Endodermal cell (in vitro differentiated cells): ENCODE measurements at regions not wholly inside any gene's neighbourhood (a gene's known extent, or its start where the extent isn't known, plus 50 kb on each side); places are given as distances from the start of the nearest gene placed in this dataset.

Experiments
- DNase-seq: peaks from one replicate; pipeline ENCODE4 v3.0.0-alpha.2; 2017
- H3K27ac ChIP-seq: 2 replicates; pipeline ENCODE4 v1.5.1; 2013; ENCODE audit warnings: mild to moderate bottlenecking, low read depth, low read length, moderate library complexity
- H3K27me3 ChIP-seq: 2 replicates; pipeline ENCODE4 v1.6.1; 2013; ENCODE audit warnings: mild to moderate bottlenecking, low read length, moderate library complexity; ENCODE audit not compliant: insufficient read depth, control insufficient read depth, poor library complexity, severe bottlenecking
- H3K36me3 ChIP-seq: 2 replicates; pipeline ENCODE4 v1.7.0; 2013; ENCODE audit warnings: mild to moderate bottlenecking, low read length, moderate library complexity; ENCODE audit not compliant: control insufficient read depth, insufficient read depth
- H3K4me1 ChIP-seq: one replicate; pipeline ENCODE4 v1.7.0; 2013; ENCODE audit warnings: low read length; ENCODE audit not compliant: control insufficient read depth, insufficient read depth
- H3K4me3 ChIP-seq: 2 replicates; pipeline ENCODE4 v1.5.1; 2013; ENCODE audit warnings: mild to moderate bottlenecking, low read length, moderate library complexity
- H3K9ac ChIP-seq: 2 replicates; pipeline ENCODE4 v1.6.1; 2013; ENCODE audit warnings: mild to moderate bottlenecking, low read length, moderate library complexity; ENCODE audit not compliant: poor library complexity, severe bottlenecking; ENCODE audit errors: extremely low read depth
- H3K9me3 ChIP-seq: 2 replicates; pipeline ENCODE4 v1.6.1; 2013; ENCODE audit warnings: mild to moderate bottlenecking, low read length, moderate library complexity; ENCODE audit not compliant: control insufficient read depth
- H3K27ac Mint-ChIP-seq: 2 replicates; pipeline ENCODE4 v1.8.0; 2020; ENCODE audit warnings: mixed read lengths
- H3K27me3 Mint-ChIP-seq: 2 replicates; pipeline ENCODE4 v1.8.0; 2021; ENCODE audit warnings: mild to moderate bottlenecking, mixed read lengths; ENCODE audit not compliant: insufficient read depth
- H3K36me3 Mint-ChIP-seq: 2 replicates; pipeline ENCODE4 v1.8.0; 2020; ENCODE audit warnings: low read depth, mixed read lengths
- H3K4me1 Mint-ChIP-seq: 2 replicates; pipeline ENCODE4 v1.8.0; 2020; ENCODE audit warnings: mixed read lengths
- H3K4me3 Mint-ChIP-seq: 2 replicates; pipeline ENCODE4 v1.8.0; 2020; ENCODE audit warnings: mild to moderate bottlenecking, moderate library complexity, mixed read lengths
- H3K9me3 Mint-ChIP-seq: 2 replicates; pipeline ENCODE4 v1.8.0; 2020; ENCODE audit warnings: mild to moderate bottlenecking, mixed read lengths
- CTCF ChIP-seq: fragments of 200-600 bp; sonication (generic); conservative IDR thresholded peaks from 2 replicates; pipeline ENCODE4 v1.5.0; 2021; ENCODE audit warnings: antibody characterized with exemption, mild to moderate bottlenecking
- WGBS, 2 experiments: methylation state at CpG; one replicate each; pipeline versions ENCODE4 v1.1.5 to v1.1.7; 2013; ENCODE audit warnings: missing lambda C conversion rate in 2 of 2, mixed read lengths in 1 of 2; ENCODE audit not compliant: insufficient coverage in 1 of 2, insufficient read length in 1 of 2; 5-methylcytosine and 5-hydroxymethylcytosine counted together

- Mint-ChIP-seq H3K36me3 (no peaks in the 10 kb centered on the region), H3K4me3 (no peak overlapping the region), H3K27ac (no peak overlapping the region), H3K9me3 (peaks cover 4% of the 10 kb centered on the region), H3K27me3 (no peaks in the 10 kb centered on the region), H3K4me1 (no peaks in the 10 kb centered on the region)
- Histone ChIP-seq H3K4me1 (no peaks in the 10 kb centered on the region), H3K9ac (no peak overlapping the region), H3K9me3 (peaks cover 9% of the 10 kb centered on the region), H3K27ac (no peak overlapping the region), H3K36me3 (no peaks in the 10 kb centered on the region), H3K4me3 (no peak overlapping the region), H3K27me3 (no peaks in the 10 kb centered on the region)
- DNase-seq = no peak
- TF ChIP-seq CTCF = no peak
These were observed 931.6 kb downstream of the RAPGEF2 start for GRCh38 chr4:160034501-160034900.

GRCh38 chr4:160038615-160039014, 935.7 kb downstream of the RAPGEF2 start:
- H3K27me3 Mint-ChIP-seq = no peaks in the 10 kb centered on the region

GRCh38 chr4:160044693-160045092, 941.8 kb downstream of the RAPGEF2 start:
- Mint-ChIP-seq H3K27ac (no peak overlapping the region), H3K27me3 (no peaks in the 10 kb centered on the region), H3K4me1 (no peaks in the 10 kb centered on the region), H3K4me3 (no peak overlapping the region), H3K36me3 (no peaks in the 10 kb centered on the region), H3K9me3 (peaks cover 10% of the 10 kb centered on the region)
- Histone ChIP-seq H3K27ac (no peak overlapping the region), H3K36me3 (no peaks in the 10 kb centered on the region), H3K4me3 (no peak overlapping the region), H3K9ac (no peak overlapping the region), H3K4me1 (no peaks in the 10 kb centered on the region), H3K27me3 (no peaks in the 10 kb centered on the region), H3K9me3 (no peaks in the 10 kb centered on the region)
- 92% methylated on average over 2 of the region's 2 CpGs; no CpG with 5 or more reads in 1 of the 2 experiments for WGBS, 2 experiments
- no peak for DNase-seq
- no peak for TF ChIP-seq CTCF

More at GRCh38 chr4:160038615-160039014, 935.7 kb downstream of the RAPGEF2 start:
- Mint-ChIP-seq H3K36me3 (no peaks in the 10 kb centered on the region), H3K4me1 (no peaks in the 10 kb centered on the region), H3K9me3 (peaks cover 10% of the 10 kb centered on the region), H3K4me3 (no peak overlapping the region), H3K27ac (no peak overlapping the region)
- H3K27me3 ChIP-seq = no peaks in the 10 kb centered on the region
- TF ChIP-seq CTCF = no peak
- H3K36me3 ChIP-seq = no peaks in the 10 kb centered on the region
- DNase-seq = no peak
- H3K4me1 ChIP-seq = no peaks in the 10 kb centered on the region
- H3K27ac ChIP-seq = no peak overlapping the region
- H3K9me3 ChIP-seq = peaks cover 9% of the 10 kb centered on the region
- 86% methylated on average over 2 of the region's 2 CpGs; no CpG with 5 or more reads in 1 of the 2 experiments for WGBS, 2 experiments
- no peak overlapping the region for H3K9ac ChIP-seq
- no peak overlapping the region for H3K4me3 ChIP-seq
